Ureter (tissue), 1 donor: ENCODE measurements at regions not wholly inside any gene's neighbourhood (a gene's known extent, or its start where the extent isn't known, plus 50 kb on each side); places are given as distances from the start of the nearest gene placed in this dataset.
"Not testable (repeated sequence)": the region's sequence is repeated elsewhere in the genome, so short reads cannot be mapped to it uniquely, and the experiment has no call there.

ENCODE experiments used
- DNase-seq: peaks from one replicate; pipeline ENCODE4 v3.0.0-alpha.2; 2020; ENCODE audit warnings: low spot score
- donor health status: DM: yes; HTN: yes; CAD: no.

GRCh38 chr7:37617406-37617805 lies 66.2 kb upstream of the GPR141 start:
- not testable (repeated sequence) for DNase-seq

- no peak for DNase-seq
These were observed 50.5 kb upstream of the GPR141 start for GRCh38 chr7:37633048-37633447.
